ENCODE measurements at regions not wholly inside any gene's neighbourhood (a gene's known extent, or its start where the extent isn't known, plus 50 kb on each side); places are given as distances from the start of the nearest gene placed in this dataset.

DNA sequence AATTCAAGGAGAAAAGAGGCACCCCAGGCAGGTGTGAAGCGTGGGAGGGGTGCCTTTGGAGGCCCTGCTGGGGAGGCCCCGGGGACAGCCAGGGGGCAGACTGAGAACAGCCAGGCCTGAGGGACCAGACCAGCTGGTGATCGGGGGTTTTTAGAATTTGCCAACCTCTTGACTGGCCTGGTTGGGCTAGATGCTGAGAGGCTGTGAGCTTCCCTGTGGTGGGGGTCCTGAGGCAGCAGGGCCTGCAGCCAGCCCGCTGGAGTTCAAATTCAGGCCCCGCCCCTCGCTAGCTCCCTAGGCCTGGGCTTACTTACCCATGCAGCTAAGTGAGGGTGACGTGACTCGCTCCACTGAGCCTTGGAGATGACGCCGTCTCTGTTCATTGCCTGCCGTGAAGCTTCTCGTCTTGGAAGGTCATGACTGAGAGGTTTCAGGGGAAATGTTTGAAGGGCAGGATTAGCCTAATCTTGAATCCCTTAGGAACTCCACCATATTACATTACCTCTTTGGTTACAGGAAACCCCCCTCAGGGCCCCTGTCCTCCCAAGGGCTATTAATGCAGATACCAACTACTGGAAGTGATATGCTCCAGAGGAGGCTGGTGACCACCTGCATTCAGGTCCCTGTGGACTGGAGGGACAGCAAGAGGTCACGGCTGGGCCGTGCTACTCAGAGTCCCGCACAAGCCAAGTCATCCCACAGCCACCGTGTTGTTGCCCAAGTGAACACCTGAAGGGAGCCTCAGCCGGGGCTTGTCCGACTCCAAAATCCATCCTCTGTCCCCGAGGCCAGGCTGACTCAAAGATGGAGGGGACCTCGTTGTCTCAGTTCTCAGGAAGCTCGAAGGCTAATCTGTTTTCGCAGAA, 73.9 kb upstream of the DUSP22 start:
- Histone ChIP-seq H3K27ac (ENCODE audit: low read depth in 2 of 2, low read length in 1 of 2) (no peak overlapping the region), H4K20me1 (ENCODE audit: insufficient read depth) (no peaks in the 10 kb centered on the region), H3K4me2 (no peak overlapping the region), H3K27me3 (ENCODE audit: insufficient read depth) (peaks cover 32% of the 10 kb centered on the region), H3K4me1 (ENCODE audit: control insufficient read depth in 1 of 2, insufficient read depth in 2 of 2, low read depth in 1 of 2, low read length in 1 of 2) (0 out of 4 replicates have a peak, but pooled peaks cover 0 to 5% of the 10 kb centered on the region in 2 experiments), H3F3A (replicated peaks; ENCODE audit: insufficient read depth) (peaks cover 8% of the 10 kb centered on the region), H3K9me3 (no peaks in the 10 kb centered on the region), H3K9ac (no peak overlapping the region), H2AFZ (ENCODE audit: low read depth) (no peak overlapping the region), H3K4me3 (ENCODE audit: low read depth in 2 of 2, low read length in 1 of 2) (no peak overlapping the region), H3K36me3 (replicated peaks in 1 of 2; ENCODE audit: control insufficient read depth in 1 of 2, insufficient read depth in 2 of 2, low read length in 1 of 2) (no peaks in the 10 kb centered on the region), H3K9me2 (no peaks in the 10 kb centered on the region), H3K79me2 (ENCODE audit: insufficient read depth) (no peaks in the 10 kb centered on the region)
- 38% methylated on average over 16 of the region's 22 CpGs for WGBS (ENCODE audit: low lambda C conversion rate)
- TF ChIP-seq TEAD4 (IDR thresholded peaks at IDR 0.05; ENCODE audit: borderline replicate concordance, insufficient read depth) = no peak
- TF ChIP-seq, protein P1, sequence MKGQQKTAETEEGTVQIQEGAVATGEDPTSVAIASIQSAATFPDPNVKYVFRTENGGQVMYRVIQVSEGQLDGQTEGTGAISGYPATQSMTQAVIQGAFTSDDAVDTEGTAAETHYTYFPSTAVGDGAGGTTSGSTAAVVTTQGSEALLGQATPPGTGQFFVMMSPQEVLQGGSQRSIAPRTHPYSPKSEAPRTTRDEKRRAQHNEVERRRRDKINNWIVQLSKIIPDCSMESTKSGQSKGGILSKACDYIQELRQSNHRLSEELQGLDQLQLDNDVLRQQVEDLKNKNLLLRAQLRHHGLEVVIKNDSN (IDR thresholded peaks at IDR 0.05; ENCODE audit: borderline replicate concordance, low read depth) = no peak
- no peak for TF ChIP-seq ELF1 (IDR thresholded peaks at IDR 0.05)
- no peak for DNase-seq
- ChIA-PET POLR2A (no interaction called here), CTCF (interaction anchor here (0.6 to 1.9 kb wide), 7 partner anchors 9 to 1218 kb away, joined by 3 to 8 read pairs (median 3); no protein-coding TSS in a partner anchor)

DNA sequence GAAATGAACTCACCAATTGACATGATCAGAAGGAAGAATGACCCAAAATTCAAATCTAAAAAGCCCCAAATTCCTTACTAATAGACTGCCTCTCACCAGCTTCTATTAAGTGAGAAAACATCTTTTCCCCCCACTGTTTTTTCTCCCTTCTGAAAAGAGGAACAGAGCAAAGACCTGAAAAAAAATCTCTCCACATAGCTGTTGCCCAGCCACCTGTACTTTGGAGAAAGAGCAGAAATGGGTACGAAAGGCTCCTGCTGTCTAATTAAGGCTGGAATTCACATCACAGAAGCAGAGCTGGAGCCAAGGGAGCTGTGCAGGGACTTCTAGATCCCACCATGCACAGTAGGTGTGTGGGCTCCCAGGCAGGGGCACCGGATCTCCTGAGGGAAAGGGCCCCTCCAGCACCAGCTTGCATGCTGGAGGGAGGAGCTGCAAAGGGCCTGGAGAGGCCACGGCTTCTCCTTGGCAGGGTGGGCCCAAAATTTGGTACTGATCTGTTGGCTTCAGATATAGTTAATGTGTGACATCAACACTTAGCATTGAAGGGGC, 73.2 kb upstream of the DUSP22 start:
- no peaks in the 10 kb centered on the region for H3K36me3 ChIP-seq (replicated peaks in 1 of 2; ENCODE audit: control insufficient read depth in 1 of 2, insufficient read depth in 2 of 2, low read length in 1 of 2)
- 0 out of 4 replicates have a peak, but pooled peaks cover 0 to 5% of the 10 kb centered on the region in 2 experiments for H3K4me1 ChIP-seq (ENCODE audit: control insufficient read depth in 1 of 2, insufficient read depth in 2 of 2, low read depth in 1 of 2, low read length in 1 of 2)
- H3K9ac ChIP-seq = no peak overlapping the region
- H3K27ac ChIP-seq (ENCODE audit: low read depth in 2 of 2, low read length in 1 of 2) = no peak overlapping the region
- H3K4me3 ChIP-seq (ENCODE audit: low read depth in 2 of 2, low read length in 1 of 2) = no peak overlapping the region
- CTCF ChIA-PET = interaction anchor here (0.6 to 1.5 kb wide), 2 partner anchors 15 to 315 kb away, joined by 3 to 4 read pairs; no protein-coding TSS in a partner anchor
- POLR2A ChIA-PET = no interaction called here
- H3K9me3 ChIP-seq = no peaks in the 10 kb centered on the region
- no peaks in the 10 kb centered on the region for H3K9me2 ChIP-seq
- TF ChIP-seq TEAD4 (IDR thresholded peaks at IDR 0.05; ENCODE audit: borderline replicate concordance, insufficient read depth) (no peak), MEF2A (IDR thresholded peaks at IDR 0.05; ENCODE audit: borderline replicate concordance, low read depth) (no peak), RFX5 (IDR thresholded peaks at IDR 0.05; ENCODE audit: low read length) (no peak), RXRA (IDR thresholded peaks at IDR 0.05; ENCODE audit: borderline replicate concordance, low read depth) (no peak), YY1 (IDR thresholded peaks at IDR 0.05; ENCODE audit: low read depth) (no peak), NFIC (IDR thresholded peaks at IDR 0.05; ENCODE audit: borderline replicate concordance) (no peak), SMC3 (IDR thresholded peaks at IDR 0.05; ENCODE audit: low read depth, low read length) (no peak), GABPA (IDR thresholded peaks at IDR 0.05; ENCODE audit: low read depth) (no peak), ELF1 (IDR thresholded peaks at IDR 0.05) (no peak), SIN3A (IDR thresholded peaks at IDR 0.05; ENCODE audit: borderline replicate concordance, low read depth, low read length) (no peak), RAD21 (IDR thresholded peaks at IDR 0.05; ENCODE audit: low read length) (no peak), TAF1 (IDR thresholded peaks at IDR 0.05; ENCODE audit: borderline replicate concordance, low read depth, low read length) (no peak), FOXJ3 (CRISPR knock-in tag; IDR thresholded peaks at IDR 0.05) (no peak)
- TF ChIP-seq, protein P2, sequence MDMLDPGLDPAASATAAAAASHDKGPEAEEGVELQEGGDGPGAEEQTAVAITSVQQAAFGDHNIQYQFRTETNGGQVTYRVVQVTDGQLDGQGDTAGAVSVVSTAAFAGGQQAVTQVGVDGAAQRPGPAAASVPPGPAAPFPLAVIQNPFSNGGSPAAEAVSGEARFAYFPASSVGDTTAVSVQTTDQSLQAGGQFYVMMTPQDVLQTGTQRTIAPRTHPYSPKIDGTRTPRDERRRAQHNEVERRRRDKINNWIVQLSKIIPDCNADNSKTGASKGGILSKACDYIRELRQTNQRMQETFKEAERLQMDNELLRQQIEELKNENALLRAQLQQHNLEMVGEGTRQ (IDR thresholded peaks at IDR 0.05; ENCODE audit: borderline replicate concordance, low read depth, low read length) = no peak
- TF ChIP-seq, protein P3, sequence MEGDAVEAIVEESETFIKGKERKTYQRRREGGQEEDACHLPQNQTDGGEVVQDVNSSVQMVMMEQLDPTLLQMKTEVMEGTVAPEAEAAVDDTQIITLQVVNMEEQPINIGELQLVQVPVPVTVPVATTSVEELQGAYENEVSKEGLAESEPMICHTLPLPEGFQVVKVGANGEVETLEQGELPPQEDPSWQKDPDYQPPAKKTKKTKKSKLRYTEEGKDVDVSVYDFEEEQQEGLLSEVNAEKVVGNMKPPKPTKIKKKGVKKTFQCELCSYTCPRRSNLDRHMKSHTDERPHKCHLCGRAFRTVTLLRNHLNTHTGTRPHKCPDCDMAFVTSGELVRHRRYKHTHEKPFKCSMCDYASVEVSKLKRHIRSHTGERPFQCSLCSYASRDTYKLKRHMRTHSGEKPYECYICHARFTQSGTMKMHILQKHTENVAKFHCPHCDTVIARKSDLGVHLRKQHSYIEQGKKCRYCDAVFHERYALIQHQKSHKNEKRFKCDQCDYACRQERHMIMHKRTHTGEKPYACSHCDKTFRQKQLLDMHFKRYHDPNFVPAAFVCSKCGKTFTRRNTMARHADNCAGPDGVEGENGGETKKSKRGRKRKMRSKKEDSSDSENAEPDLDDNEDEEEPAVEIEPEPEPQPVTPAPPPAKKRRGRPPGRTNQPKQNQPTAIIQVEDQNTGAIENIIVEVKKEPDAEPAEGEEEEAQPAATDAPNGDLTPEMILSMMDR (IDR thresholded peaks at IDR 0.05) = no peak
- TF ChIP-seq, protein P4, sequence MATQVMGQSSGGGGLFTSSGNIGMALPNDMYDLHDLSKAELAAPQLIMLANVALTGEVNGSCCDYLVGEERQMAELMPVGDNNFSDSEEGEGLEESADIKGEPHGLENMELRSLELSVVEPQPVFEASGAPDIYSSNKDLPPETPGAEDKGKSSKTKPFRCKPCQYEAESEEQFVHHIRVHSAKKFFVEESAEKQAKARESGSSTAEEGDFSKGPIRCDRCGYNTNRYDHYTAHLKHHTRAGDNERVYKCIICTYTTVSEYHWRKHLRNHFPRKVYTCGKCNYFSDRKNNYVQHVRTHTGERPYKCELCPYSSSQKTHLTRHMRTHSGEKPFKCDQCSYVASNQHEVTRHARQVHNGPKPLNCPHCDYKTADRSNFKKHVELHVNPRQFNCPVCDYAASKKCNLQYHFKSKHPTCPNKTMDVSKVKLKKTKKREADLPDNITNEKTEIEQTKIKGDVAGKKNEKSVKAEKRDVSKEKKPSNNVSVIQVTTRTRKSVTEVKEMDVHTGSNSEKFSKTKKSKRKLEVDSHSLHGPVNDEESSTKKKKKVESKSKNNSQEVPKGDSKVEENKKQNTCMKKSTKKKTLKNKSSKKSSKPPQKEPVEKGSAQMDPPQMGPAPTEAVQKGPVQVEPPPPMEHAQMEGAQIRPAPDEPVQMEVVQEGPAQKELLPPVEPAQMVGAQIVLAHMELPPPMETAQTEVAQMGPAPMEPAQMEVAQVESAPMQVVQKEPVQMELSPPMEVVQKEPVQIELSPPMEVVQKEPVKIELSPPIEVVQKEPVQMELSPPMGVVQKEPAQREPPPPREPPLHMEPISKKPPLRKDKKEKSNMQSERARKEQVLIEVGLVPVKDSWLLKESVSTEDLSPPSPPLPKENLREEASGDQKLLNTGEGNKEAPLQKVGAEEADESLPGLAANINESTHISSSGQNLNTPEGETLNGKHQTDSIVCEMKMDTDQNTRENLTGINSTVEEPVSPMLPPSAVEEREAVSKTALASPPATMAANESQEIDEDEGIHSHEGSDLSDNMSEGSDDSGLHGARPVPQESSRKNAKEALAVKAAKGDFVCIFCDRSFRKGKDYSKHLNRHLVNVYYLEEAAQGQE (IDR thresholded peaks at IDR 0.05; ENCODE audit: low read depth, low read length) = no peak
- peaks cover 29% of the 10 kb centered on the region; the same call in 1 of the 2 replicates for H3K27me3 ChIP-seq (ENCODE audit: insufficient read depth)
- H3F3A ChIP-seq (replicated peaks; ENCODE audit: insufficient read depth) = peaks cover 8% of the 10 kb centered on the region
- no peak overlapping the region for H3K4me2 ChIP-seq
- WGBS (ENCODE audit: low lambda C conversion rate) = 36% methylated on average over 3 of the region's 3 CpGs
- DNase-seq = no peak
- no peaks in the 10 kb centered on the region for H4K20me1 ChIP-seq (ENCODE audit: insufficient read depth)
- H2AFZ ChIP-seq (ENCODE audit: low read depth) = no peak overlapping the region
- H3K79me2 ChIP-seq (ENCODE audit: insufficient read depth) = no peaks in the 10 kb centered on the region

Data from SK-N-SH (cell line).